HFFc6 (cell line): ENCODE measurements at regions not wholly inside any gene's neighbourhood (a gene's known extent, or its start where the extent isn't known, plus 50 kb on each side); places are given as distances from the start of the nearest gene placed in this dataset.

ENCODE experiments used
- DNase-seq: peaks from one replicate; pipeline ENCODE4 v3.0.0-alpha.2; 2018
- H3K27ac Mint-ChIP-seq: 2 replicates; pipeline ENCODE4 v1.8.0; 2020; ENCODE audit warnings: mild to moderate bottlenecking, mixed read lengths
- H3K27me3 Mint-ChIP-seq: 2 replicates; pipeline ENCODE4 v1.8.0; 2021; ENCODE audit warnings: mild to moderate bottlenecking, moderate library complexity, mixed read lengths; ENCODE audit not compliant: insufficient read depth
- H3K36me3 Mint-ChIP-seq: 2 replicates; pipeline ENCODE4 v1.8.0; 2021; ENCODE audit warnings: low read depth, mixed read lengths
- H3K4me1 Mint-ChIP-seq: 2 replicates; pipeline ENCODE4 v1.8.0; 2020; ENCODE audit warnings: low read depth, mixed read lengths
- H3K4me3 Mint-ChIP-seq: 2 replicates; pipeline ENCODE4 v1.8.0; 2020; ENCODE audit warnings: mild to moderate bottlenecking, moderate library complexity, mixed read lengths
- H3K9me3 Mint-ChIP-seq: 2 replicates; pipeline ENCODE4 v1.8.0; 2020; ENCODE audit warnings: mild to moderate bottlenecking, mixed read lengths
- TF ChIP-seq, protein P1 (sequence below): fragments of 200-600 bp; sonication (generic); IDR thresholded peaks from 2 replicates; pipeline ENCODE4 v1.5.0; 2021; ENCODE audit warnings: antibody characterized with exemption, mild to moderate bottlenecking

DNA sequence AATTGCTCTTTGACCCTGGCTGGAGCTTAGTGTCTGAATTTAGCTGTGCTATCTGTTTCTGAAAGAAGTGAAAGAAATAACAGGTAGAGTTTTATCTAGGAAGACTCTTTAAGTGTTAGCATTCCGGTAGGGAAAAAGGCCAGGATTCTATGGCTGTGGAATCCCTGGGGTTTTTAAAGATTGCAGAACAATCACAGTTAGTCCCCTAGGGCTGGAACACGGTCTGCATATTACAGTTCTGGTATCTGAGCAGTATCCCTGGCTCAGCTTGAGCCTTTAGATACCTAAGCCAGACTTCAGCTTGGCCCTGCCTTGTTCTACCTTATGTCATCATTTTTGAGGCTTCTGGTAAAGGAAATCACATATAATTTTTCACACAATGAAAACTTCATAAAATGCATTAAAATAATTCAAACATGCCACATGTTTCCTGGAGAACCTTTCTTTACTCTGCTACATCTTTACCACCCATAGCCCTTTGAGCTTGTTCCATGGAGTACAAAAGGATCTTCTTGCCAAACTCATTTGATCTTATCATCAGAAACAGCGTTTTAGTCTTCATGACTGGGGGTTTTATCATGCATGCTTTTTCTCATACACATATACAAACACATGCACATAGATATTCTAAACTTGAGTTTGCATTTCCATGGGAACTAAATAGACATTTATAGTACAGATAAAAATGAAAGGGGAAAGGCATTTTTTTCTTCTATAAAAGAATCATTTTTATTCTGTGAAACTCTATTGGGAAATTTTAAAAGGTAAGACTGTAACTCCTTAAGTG lies 410.8 kb downstream of the CETN3 start:
- Mint-ChIP-seq H3K27ac (no peak overlapping the region), H3K36me3 (0 out of 2 replicates have a peak, but pooled peaks cover 4% of the 10 kb centered on the region), H3K9me3 (peaks cover 38% of the 10 kb centered on the region), H3K4me1 (no peaks in the 10 kb centered on the region), H3K27me3 (no peaks in the 10 kb centered on the region; the same call in 1 of the 2 replicates), H3K4me3 (no peak overlapping the region)
- no peak for DNase-seq
- TF ChIP-seq, protein P1, sequence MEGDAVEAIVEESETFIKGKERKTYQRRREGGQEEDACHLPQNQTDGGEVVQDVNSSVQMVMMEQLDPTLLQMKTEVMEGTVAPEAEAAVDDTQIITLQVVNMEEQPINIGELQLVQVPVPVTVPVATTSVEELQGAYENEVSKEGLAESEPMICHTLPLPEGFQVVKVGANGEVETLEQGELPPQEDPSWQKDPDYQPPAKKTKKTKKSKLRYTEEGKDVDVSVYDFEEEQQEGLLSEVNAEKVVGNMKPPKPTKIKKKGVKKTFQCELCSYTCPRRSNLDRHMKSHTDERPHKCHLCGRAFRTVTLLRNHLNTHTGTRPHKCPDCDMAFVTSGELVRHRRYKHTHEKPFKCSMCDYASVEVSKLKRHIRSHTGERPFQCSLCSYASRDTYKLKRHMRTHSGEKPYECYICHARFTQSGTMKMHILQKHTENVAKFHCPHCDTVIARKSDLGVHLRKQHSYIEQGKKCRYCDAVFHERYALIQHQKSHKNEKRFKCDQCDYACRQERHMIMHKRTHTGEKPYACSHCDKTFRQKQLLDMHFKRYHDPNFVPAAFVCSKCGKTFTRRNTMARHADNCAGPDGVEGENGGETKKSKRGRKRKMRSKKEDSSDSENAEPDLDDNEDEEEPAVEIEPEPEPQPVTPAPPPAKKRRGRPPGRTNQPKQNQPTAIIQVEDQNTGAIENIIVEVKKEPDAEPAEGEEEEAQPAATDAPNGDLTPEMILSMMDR: no peak

DNA sequence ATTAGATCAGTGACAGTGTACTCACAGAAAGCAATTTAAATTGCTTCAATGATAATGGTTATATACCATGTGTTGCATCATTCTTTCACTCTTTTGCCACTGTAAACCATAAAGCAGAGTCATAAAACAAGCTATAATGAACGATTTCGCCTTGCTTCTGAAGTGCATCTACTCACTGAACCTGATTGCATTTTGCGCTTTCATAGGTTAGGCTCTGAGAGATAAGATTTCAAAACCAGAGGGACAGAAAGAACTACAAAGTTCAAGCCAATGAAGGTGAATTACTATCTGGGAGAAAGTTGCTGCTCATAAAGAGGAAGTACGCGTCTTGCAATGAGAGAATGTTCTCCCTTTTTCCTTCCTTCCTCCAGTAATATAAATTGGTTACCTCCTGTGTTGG lies 412.7 kb downstream of the CETN3 start:
- 0 out of 2 replicates have a peak, but pooled peaks cover 4% of the 10 kb centered on the region for H3K36me3 Mint-ChIP-seq
- DNase-seq: no peak
- peaks cover 44% of the 10 kb centered on the region for H3K9me3 Mint-ChIP-seq
- H3K27me3 Mint-ChIP-seq: no peaks in the 10 kb centered on the region; the same call in 1 of the 2 replicates
- no peak overlapping the region for H3K4me3 Mint-ChIP-seq
- TF ChIP-seq, protein P1: no peak
- H3K4me1 Mint-ChIP-seq: no peaks in the 10 kb centered on the region
- H3K27ac Mint-ChIP-seq: no peak overlapping the region

DNA sequence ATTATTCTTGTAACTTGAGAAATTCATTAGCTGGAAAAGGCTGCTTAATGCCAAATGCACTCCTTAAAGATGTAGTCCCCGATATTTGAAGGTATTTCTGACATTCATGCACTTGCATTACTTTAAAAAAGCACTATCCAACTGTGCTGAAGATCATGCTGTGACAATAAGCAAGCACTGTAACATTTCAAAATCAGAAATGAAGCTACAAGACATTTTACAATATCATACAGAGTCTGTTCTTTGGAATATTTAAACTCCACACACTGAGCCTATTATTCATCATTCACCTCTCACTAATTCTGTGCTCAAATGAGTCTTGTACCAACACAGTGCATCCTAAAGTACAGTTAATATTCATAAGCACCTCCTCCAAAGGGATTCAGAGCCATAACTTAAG lies 413.2 kb downstream of the CETN3 start:
- TF ChIP-seq, protein P1: no peak
- no peak overlapping the region for H3K27ac Mint-ChIP-seq
- peaks cover 41% of the 10 kb centered on the region for H3K9me3 Mint-ChIP-seq
- no peaks in the 10 kb centered on the region for H3K4me1 Mint-ChIP-seq
- DNase-seq: no peak
- H3K4me3 Mint-ChIP-seq: no peak overlapping the region
- H3K36me3 Mint-ChIP-seq: no peaks in the 10 kb centered on the region
- no peaks in the 10 kb centered on the region for H3K27me3 Mint-ChIP-seq

DNA sequence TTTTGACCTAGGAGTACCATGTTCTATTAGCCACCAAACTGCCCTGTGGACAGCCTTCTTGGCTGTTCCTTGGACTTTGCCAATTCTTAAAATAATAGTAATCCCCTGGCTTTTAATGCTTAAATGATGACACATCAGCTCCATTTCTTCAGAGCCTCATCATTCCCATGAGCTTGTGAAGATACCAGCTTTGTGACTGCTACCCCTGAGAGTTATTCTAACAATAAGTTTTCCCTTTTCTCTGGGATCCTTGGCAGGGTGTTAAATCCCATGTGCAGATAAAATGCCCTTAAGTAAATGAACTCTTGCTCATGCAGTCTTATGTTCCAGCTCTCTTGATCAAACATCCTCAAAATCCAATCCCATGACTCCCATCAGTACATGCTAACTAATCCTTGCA lies 415.3 kb downstream of the CETN3 start:
- TF ChIP-seq, protein P1: no peak
- Mint-ChIP-seq H3K4me3 (no peak overlapping the region), H3K36me3 (no peaks in the 10 kb centered on the region), H3K27ac (no peak overlapping the region), H3K9me3 (peaks cover 44% of the 10 kb centered on the region), H3K27me3 (no peaks in the 10 kb centered on the region; the same call in 1 of the 2 replicates), H3K4me1 (no peaks in the 10 kb centered on the region)
- no peak for DNase-seq

DNA sequence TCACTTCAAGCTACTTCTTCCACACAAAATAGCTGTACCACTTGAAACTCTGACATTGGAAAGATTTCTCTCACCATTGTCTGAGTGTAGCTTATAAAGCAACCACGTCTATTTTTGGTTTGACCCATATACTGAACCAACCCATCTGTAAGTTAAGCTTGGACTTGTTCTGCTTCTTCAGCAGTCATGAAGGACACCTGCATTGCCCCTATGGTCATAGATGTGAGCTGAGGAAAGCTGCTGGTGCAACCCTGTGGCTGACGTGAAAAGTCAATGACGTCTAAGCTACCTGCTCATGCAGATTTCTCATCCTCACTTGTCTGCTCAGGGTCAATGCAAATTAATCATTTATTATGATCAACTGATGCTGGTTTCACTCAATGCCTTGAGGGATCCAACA lies 417.4 kb downstream of the CETN3 start:
- TF ChIP-seq, protein P1: no peak
- Mint-ChIP-seq H3K4me1 (no peaks in the 10 kb centered on the region), H3K9me3 (peaks cover 52% of the 10 kb centered on the region), H3K4me3 (no peak overlapping the region), H3K36me3 (no peaks in the 10 kb centered on the region), H3K27ac (no peak overlapping the region), H3K27me3 (no peaks in the 10 kb centered on the region; the same call in 1 of the 2 replicates)
- DNase-seq: no peak
